Gastroesophageal sphincter (tissue), 4 donors: ENCODE measurements at regions not wholly inside any gene's neighbourhood (a gene's known extent, or its start where the extent isn't known, plus 50 kb on each side); places are given as distances from the start of the nearest gene placed in this dataset.

Experiments used
- ATAC-seq: fragments of 150-250 bp; one replicate; pipeline ENCODE4 v1.9.1; 2016; ENCODE audit warnings: mild to moderate bottlenecking, moderate library complexity
- H3K27ac ChIP-seq, 4 donors: fragments of 200-600 bp; sonication (generic) in 3 of 4; 1 replicate in 3 of 4; 2 replicates in 1 of 4; pipeline ENCODE4 v1.5.1; 2016 to 2019
- H3K27me3 ChIP-seq: fragments of 200-600 bp; sonication (generic); one replicate; pipeline ENCODE4 v1.5.1; 2019
- H3K36me3 ChIP-seq, 2 donors: fragments of 200-600 bp; sonication (generic); one replicate each; pipeline ENCODE4 v1.5.1; 2019; ENCODE audit warnings: control low read depth in 1 of 2
- H3K4me1 ChIP-seq, 3 donors: fragments of 200-600 bp; sonication (generic); 1 replicate in 2 of 3; 2 replicates in 1 of 3; pipeline ENCODE4 v1.5.1; 2016 to 2019; ENCODE audit warnings: control low read depth in 2 of 3
- H3K4me3 ChIP-seq, 2 donors: fragments of 200-600 bp; sonication (generic); one replicate each; pipeline ENCODE4 v1.5.1; 2019; ENCODE audit warnings: mild to moderate bottlenecking in 1 of 2, moderate library complexity in 1 of 2
- H3K9me3 ChIP-seq, 3 donors: fragments of 200-600 bp; sonication (generic); one replicate each; pipeline ENCODE4 v1.5.1; 2017 to 2019; ENCODE audit warnings: control low read depth in 2 of 3
- CTCF ChIP-seq, 4 experiments: fragments of 200-600 bp in 2 of 4; fragments of 450-650 bp in 2 of 4; sonication (generic) in 1 of 4; IDR thresholded peaks; one replicate each; pipeline ENCODE4 v1.5.1; 2017 to 2019; ENCODE audit warnings: antibody characterized with exemption in 4 of 4, mild to moderate bottlenecking in 2 of 4, moderate library complexity in 2 of 4
- EP300 ChIP-seq: sonication (generic); formaldehyde crosslinking; IDR thresholded peaks from one replicate; pipeline ENCODE4 v1.6.1; 2017; ENCODE audit warnings: antibody characterized with exemption, mild to moderate bottlenecking
- POLR2A ChIP-seq, 2 donors: fragments of 450-650 bp; IDR thresholded peaks; one replicate each; pipeline ENCODE4 v1.6.1; 2017; ENCODE audit warnings: antibody characterized with exemption in 2 of 2, mild to moderate bottlenecking in 2 of 2, moderate library complexity in 1 of 2
- POLR2AphosphoS5 ChIP-seq: sonication (generic); formaldehyde crosslinking; IDR thresholded peaks from one replicate; pipeline ENCODE4 v1.6.1; 2017; ENCODE audit warnings: antibody characterized with exemption
- WGBS, 2 donors: methylation state at CpG; one replicate each; pipeline ENCODE4 v1.1.5; 2018; ENCODE audit warnings: low coverage in 1 of 2; 5-methylcytosine and 5-hydroxymethylcytosine counted together

- Histone ChIP-seq H3K4me3 (no peak overlapping the region), H3K27ac (no peak overlapping the region), H3K36me3 (no peaks in the 10 kb centered on the region), H3K4me1 (no peaks in the 10 kb centered on the region), H3K9me3 (no peaks in the 10 kb centered on the region), H3K27me3 (no peaks in the 10 kb centered on the region)
- WGBS, 2 donors, result 85 to 88% methylated on average over 2 to 3 of the region's 3 CpGs
- ATAC-seq, result no peak
- no peak for TF ChIP-seq POLR2AphosphoS5
- no peak for TF ChIP-seq POLR2A (IDR thresholded peaks at IDR 0.05)
- TF ChIP-seq EP300, result no peak
Measured at GRCh38 chr2:204124140-204124750, 187.7 kb downstream of the ICOS start.

- H3K27ac ChIP-seq, result no peak overlapping the region
- no peaks in the 10 kb centered on the region for H3K36me3 ChIP-seq
- H3K27me3 ChIP-seq, result no peaks in the 10 kb centered on the region
- no peak overlapping the region for H3K4me3 ChIP-seq
- no peak for TF ChIP-seq CTCF (IDR thresholded peaks at IDR 0.05)
- no peak for TF ChIP-seq EP300
- no peak for TF ChIP-seq POLR2A (IDR thresholded peaks at IDR 0.05)
- no peak for TF ChIP-seq POLR2AphosphoS5
- ATAC-seq, result no peak
- H3K9me3 ChIP-seq, result no peaks in the 10 kb centered on the region
- WGBS, 2 donors, result 100% methylated on average over 2 of the region's 3 CpGs
- no peaks in the 10 kb centered on the region for H3K4me1 ChIP-seq
Measured at GRCh38 chr2:204126705-204127104, 190.1 kb downstream of the ICOS start.

GRCh38 chr2:204127238-204127637 lies 190.7 kb downstream of the ICOS start:
- WGBS, 2 donors, result 20 to 51% methylated on average over 1 to 2 of the region's 2 CpGs
- Histone ChIP-seq H3K9me3 (no peaks in the 10 kb centered on the region), H3K4me1 (no peaks in the 10 kb centered on the region), H3K4me3 (no peak overlapping the region), H3K36me3 (no peaks in the 10 kb centered on the region), H3K27ac (no peak overlapping the region), H3K27me3 (no peaks in the 10 kb centered on the region)
- no peak for TF ChIP-seq POLR2AphosphoS5
- TF ChIP-seq CTCF (IDR thresholded peaks at IDR 0.05), result no peak
- no peak for TF ChIP-seq EP300
- TF ChIP-seq POLR2A (IDR thresholded peaks at IDR 0.05), result no peak
- no peak for ATAC-seq

- Histone ChIP-seq H3K27ac (no peak overlapping the region), H3K9me3 (no peaks in the 10 kb centered on the region), H3K4me1 (no peaks in the 10 kb centered on the region), H3K27me3 (no peaks in the 10 kb centered on the region), H3K36me3 (no peaks in the 10 kb centered on the region), H3K4me3 (no peak overlapping the region)
- WGBS, 2 donors, result 70 to 89% methylated on average over 8 to 12 of the region's 13 CpGs
- TF ChIP-seq POLR2AphosphoS5, result no peak
- TF ChIP-seq EP300, result no peak
- no peak for TF ChIP-seq CTCF (IDR thresholded peaks at IDR 0.05)
- TF ChIP-seq POLR2A (IDR thresholded peaks at IDR 0.05), result no peak
- no peak for ATAC-seq
Measured at GRCh38 chr2:204129591-204130294, 193.2 kb downstream of the ICOS start.

- no peak for TF ChIP-seq EP300
- TF ChIP-seq CTCF (IDR thresholded peaks at IDR 0.05), result no peak
- TF ChIP-seq POLR2A (IDR thresholded peaks at IDR 0.05), result no peak
- TF ChIP-seq POLR2AphosphoS5, result no peak
- no peak for ATAC-seq
- 71 to 86% methylated on average over 1 of the region's 1 CpG for WGBS, 2 donors
Measured at GRCh38 chr2:204131621-204132020, 195.1 kb downstream of the ICOS start.

More at GRCh38 chr2:204131621-204132020, 195.1 kb downstream of the ICOS start:
- H3K27me3 ChIP-seq, result no peaks in the 10 kb centered on the region
- H3K4me1 ChIP-seq, result no peaks in the 10 kb centered on the region
- H3K4me3 ChIP-seq, result no peak overlapping the region
- no peak overlapping the region for H3K27ac ChIP-seq
- H3K9me3 ChIP-seq, result no peaks in the 10 kb centered on the region
- no peaks in the 10 kb centered on the region for H3K36me3 ChIP-seq
